ENCODE measurements at regions not wholly inside any gene's neighbourhood (a gene's known extent, or its start where the extent isn't known, plus 50 kb on each side); places are given as distances from the start of the nearest gene placed in this dataset.

GRCh38 chr1:55929652-55930051 is 649.7 kb downstream of the PLPP3 start:
- no peaks in the 10 kb centered on the region for H3K36me3 ChIP-seq (replicated peaks in 1 of 2; ENCODE audit: control insufficient read depth in 1 of 2, insufficient read depth in 2 of 2, low read length in 2 of 2)
- no peaks in the 10 kb centered on the region for H3K4me1 ChIP-seq (ENCODE audit: control insufficient read depth in 1 of 2, insufficient read depth in 2 of 2, low read length in 2 of 2)
- no peak overlapping the region for H3K4me3 ChIP-seq (replicated peaks in 1 of 3; ENCODE audit: low read depth in 2 of 3, low read length in 3 of 3)
- intact Hi-C loops (cut with micrococcal nuclease) = no loop called here
- whole genome bisulfite sequencing (ENCODE audit: insufficient coverage) = 86% methylated on average over 1 of the region's 1 CpG
- H3K4me3 Mint-ChIP-seq = no peak overlapping the region
- H3K27me3 Mint-ChIP-seq (ENCODE audit: low read depth in 3 of 3) = peaks cover 0 to 2% (median 0%) of the 10 kb centered on the region in 3 donors
- no peak overlapping the region for H3K27ac Mint-ChIP-seq
- H3K79me2 ChIP-seq (ENCODE audit: insufficient read depth, low read length) = no peaks in the 10 kb centered on the region
- H4K20me1 ChIP-seq (ENCODE audit: insufficient read depth, low read length) = no peaks in the 10 kb centered on the region
- peaks cover under 1 to 15% (median 6%) of the 10 kb centered on the region in 7 donors for H3K9me3 Mint-ChIP-seq
- H3K4me1 Mint-ChIP-seq = no peaks in the 10 kb centered on the region
- no peak overlapping the region for H3K4me2 ChIP-seq (replicated peaks; ENCODE audit: extremely low read depth, low read length, poor library complexity, severe bottlenecking)
- no peak overlapping the region for H3K9ac ChIP-seq (ENCODE audit: insufficient read depth, low read length, poor library complexity, severe bottlenecking)
- H3K27ac ChIP-seq (ENCODE audit: low read depth in 1 of 2, low read length in 2 of 2) = no peak overlapping the region
- H2AFZ ChIP-seq (ENCODE audit: insufficient read depth, low read depth, low read length, poor library complexity, severe bottlenecking) = no peak overlapping the region
- H3K36me3 Mint-ChIP-seq = no peaks in the 10 kb centered on the region
- H3K27me3 ChIP-seq (ENCODE audit: control insufficient read depth in 2 of 2, insufficient read depth in 2 of 2, low read length in 2 of 2) = no peaks in the 10 kb centered on the region
- no peak for TF ChIP-seq CTCF (IDR thresholded peaks at IDR 0.05)
- peaks cover 0 to 7% of the 10 kb centered on the region in 2 donors for H3K9me3 ChIP-seq (replicated peaks in 1 of 2; ENCODE audit: control insufficient read depth in 1 of 2, insufficient read depth in 1 of 2, low read length in 2 of 2)
- DNase-seq = no peak

- no peaks in the 10 kb centered on the region for H3K4me1 Mint-ChIP-seq
- no peaks in the 10 kb centered on the region for H3K36me3 Mint-ChIP-seq
- intact Hi-C loops (cut with micrococcal nuclease) = no loop called here
- Histone ChIP-seq H3K9ac (ENCODE audit: insufficient read depth, low read length, poor library complexity, severe bottlenecking) (no peak overlapping the region), H3K27me3 (ENCODE audit: control insufficient read depth in 2 of 2, insufficient read depth in 2 of 2, low read length in 2 of 2) (no peaks in the 10 kb centered on the region), H3K4me3 (replicated peaks in 1 of 3; ENCODE audit: low read depth in 2 of 3, low read length in 3 of 3) (no peak overlapping the region), H3K36me3 (replicated peaks in 1 of 2; ENCODE audit: control insufficient read depth in 1 of 2, insufficient read depth in 2 of 2, low read length in 2 of 2) (no peaks in the 10 kb centered on the region), H3K4me2 (replicated peaks; ENCODE audit: extremely low read depth, low read length, poor library complexity, severe bottlenecking) (no peak overlapping the region), H3K9me3 (replicated peaks in 1 of 2; ENCODE audit: control insufficient read depth in 1 of 2, insufficient read depth in 1 of 2, low read length in 2 of 2) (peaks cover 0 to 7% of the 10 kb centered on the region in 2 donors), H3K79me2 (ENCODE audit: insufficient read depth, low read length) (no peaks in the 10 kb centered on the region), H3K27ac (ENCODE audit: low read depth in 1 of 2, low read length in 2 of 2) (no peak overlapping the region), H4K20me1 (ENCODE audit: insufficient read depth, low read length) (no peaks in the 10 kb centered on the region), H3K4me1 (ENCODE audit: control insufficient read depth in 1 of 2, insufficient read depth in 2 of 2, low read length in 2 of 2) (no peaks in the 10 kb centered on the region), H2AFZ (ENCODE audit: insufficient read depth, low read depth, low read length, poor library complexity, severe bottlenecking) (no peak overlapping the region)
- no CpG with 5 or more reads among the region's 2 CpGs for whole genome bisulfite sequencing (ENCODE audit: insufficient coverage)
- peaks cover 0 to 11% (median 6%) of the 10 kb centered on the region in 7 donors for H3K9me3 Mint-ChIP-seq
- DNase-seq = no peak
- no peaks in the 10 kb centered on the region for H3K27me3 Mint-ChIP-seq (ENCODE audit: low read depth in 3 of 3)
- H3K27ac Mint-ChIP-seq = no peak overlapping the region
- no peak overlapping the region for H3K4me3 Mint-ChIP-seq
- no peak for TF ChIP-seq CTCF (IDR thresholded peaks at IDR 0.05)
Observed at GRCh38 chr1:55928576-55928975, 650.8 kb downstream of the PLPP3 start.

All from CD14-positive monocyte (primary cell).